MM.1S (cell line): ENCODE measurements at regions not wholly inside any gene's neighbourhood (a gene's known extent, or its start where the extent isn't known, plus 50 kb on each side); places are given as distances from the start of the nearest gene placed in this dataset.

ENCODE experiments used
- CTCF ChIP-seq: fragments of 300-600 bp; sonication (generic); IDR thresholded peaks from 2 replicates; pipeline ENCODE4 v1.5.1; 2016; ENCODE audit warnings: antibody characterized with exemption, low read length, mixed read lengths
- EZH2 ChIP-seq: fragments of 300-600 bp; sonication (generic); optimal IDR thresholded peaks from 2 replicates; pipeline ENCODE3; 2017; ENCODE audit warnings: low read depth, mild to moderate bottlenecking, antibody characterized with exemption, low read length, mixed read lengths

- TF ChIP-seq CTCF: no peak
- no peak for TF ChIP-seq EZH2
Measured at GRCh38 chr1:5555853-5556252, 436.4 kb downstream of the NPHP4 start.
